ENCODE measurements at regions not wholly inside any gene's neighbourhood (a gene's known extent, or its start where the extent isn't known, plus 50 kb on each side); places are given as distances from the start of the nearest gene placed in this dataset.

DNA sequence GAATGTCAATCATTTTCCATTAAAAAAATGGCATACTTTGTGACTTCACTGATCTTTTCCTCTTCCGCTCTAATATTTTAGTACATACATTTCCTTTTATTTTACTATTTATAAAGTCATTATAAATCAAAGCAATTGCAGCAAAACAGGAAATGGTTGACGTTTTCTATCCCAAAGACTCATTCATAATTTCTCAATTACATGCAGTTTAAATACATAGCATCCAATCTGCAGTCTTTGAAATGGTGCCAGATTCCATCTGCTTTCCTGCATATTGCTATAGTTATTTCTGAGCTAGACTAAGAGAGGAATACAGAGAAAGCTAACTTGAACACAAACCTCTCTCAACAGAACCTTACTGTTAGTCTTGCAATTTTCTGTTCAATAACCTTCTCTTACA is 179.8 kb downstream of the ZPLD1 start:
- DNase-seq (ENCODE audit: extremely low read depth, low read depth) = no peak
- no peak overlapping the region for H3K4me3 ChIP-seq (replicated peaks; ENCODE audit: low read depth, low read length)
- TF ChIP-seq, protein P1, sequence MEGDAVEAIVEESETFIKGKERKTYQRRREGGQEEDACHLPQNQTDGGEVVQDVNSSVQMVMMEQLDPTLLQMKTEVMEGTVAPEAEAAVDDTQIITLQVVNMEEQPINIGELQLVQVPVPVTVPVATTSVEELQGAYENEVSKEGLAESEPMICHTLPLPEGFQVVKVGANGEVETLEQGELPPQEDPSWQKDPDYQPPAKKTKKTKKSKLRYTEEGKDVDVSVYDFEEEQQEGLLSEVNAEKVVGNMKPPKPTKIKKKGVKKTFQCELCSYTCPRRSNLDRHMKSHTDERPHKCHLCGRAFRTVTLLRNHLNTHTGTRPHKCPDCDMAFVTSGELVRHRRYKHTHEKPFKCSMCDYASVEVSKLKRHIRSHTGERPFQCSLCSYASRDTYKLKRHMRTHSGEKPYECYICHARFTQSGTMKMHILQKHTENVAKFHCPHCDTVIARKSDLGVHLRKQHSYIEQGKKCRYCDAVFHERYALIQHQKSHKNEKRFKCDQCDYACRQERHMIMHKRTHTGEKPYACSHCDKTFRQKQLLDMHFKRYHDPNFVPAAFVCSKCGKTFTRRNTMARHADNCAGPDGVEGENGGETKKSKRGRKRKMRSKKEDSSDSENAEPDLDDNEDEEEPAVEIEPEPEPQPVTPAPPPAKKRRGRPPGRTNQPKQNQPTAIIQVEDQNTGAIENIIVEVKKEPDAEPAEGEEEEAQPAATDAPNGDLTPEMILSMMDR (IDR thresholded peaks at IDR 0.05; ENCODE audit: low read depth, low read length, missing control alignments) = no peak

DNA sequence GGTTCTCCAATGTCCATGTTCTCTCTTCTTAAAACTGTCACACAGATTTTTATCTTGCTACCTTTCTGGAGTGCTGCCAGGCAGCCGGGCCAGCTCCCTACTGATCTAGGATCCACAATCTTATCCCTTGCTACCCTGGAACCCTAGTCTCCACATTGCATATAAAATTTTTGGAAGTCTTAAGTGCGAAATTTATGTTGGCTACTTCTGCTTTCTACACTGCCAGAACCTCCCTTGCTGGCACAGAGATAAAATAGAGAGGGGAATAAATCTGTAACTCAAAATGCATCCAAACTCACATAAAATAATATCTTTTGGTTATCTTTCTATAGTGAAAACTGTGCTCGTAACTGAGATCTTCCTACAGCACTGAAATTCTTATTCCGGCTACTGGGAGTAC is 182.6 kb downstream of the ZPLD1 start:
- H3K4me3 ChIP-seq (replicated peaks; ENCODE audit: low read depth, low read length) = no peak overlapping the region
- DNase-seq (ENCODE audit: extremely low read depth, low read depth) = no peak
- TF ChIP-seq, protein P1 (IDR thresholded peaks at IDR 0.05; ENCODE audit: low read depth, low read length, missing control alignments) = no peak

DNA sequence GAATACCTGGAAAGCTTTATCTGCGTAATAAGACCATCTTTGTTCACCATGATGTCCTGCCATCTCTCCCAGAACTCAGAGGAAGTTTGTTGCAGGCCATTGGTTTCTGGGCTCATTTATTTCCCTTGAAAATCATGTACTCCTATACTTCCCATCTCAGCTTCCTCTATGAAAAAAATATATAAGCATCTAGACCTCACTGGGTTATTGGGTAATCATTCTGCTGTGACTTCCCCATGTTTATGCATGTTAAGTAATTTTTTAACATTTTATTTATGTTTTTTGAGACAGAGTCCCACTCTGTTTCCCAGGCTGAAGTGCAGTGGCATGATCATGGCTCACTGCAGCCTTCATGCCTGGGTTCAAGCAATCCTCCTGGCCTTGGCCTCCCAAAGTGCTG is 184.5 kb downstream of the ZPLD1 start:
- DNase-seq (ENCODE audit: extremely low read depth, low read depth) = no peak
- TF ChIP-seq, protein P1 (IDR thresholded peaks at IDR 0.05; ENCODE audit: low read depth, low read length, missing control alignments) = no peak
- H3K4me3 ChIP-seq (replicated peaks; ENCODE audit: low read depth, low read length) = no peak overlapping the region

DNA sequence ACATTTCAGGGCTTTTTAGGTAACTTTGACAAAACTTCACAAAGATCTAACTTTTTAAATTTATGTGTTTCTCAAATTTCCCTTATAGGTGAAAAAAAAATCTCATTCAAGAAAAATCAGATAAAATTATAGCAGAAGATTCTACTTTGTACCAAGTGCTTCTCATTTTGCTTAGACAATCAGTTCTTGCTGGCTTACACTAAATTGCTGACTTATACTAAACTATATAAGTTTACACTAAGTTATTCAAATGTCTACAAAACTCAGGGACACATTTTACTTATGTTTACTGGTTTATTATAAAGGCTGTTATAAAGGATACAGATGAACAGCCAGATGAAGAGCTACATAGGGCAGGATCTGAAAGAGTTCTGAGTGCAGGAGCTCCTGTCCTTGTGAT is 195.1 kb downstream of the ZPLD1 start:
- DNase-seq (ENCODE audit: extremely low read depth, low read depth) = no peak
- TF ChIP-seq, protein P1 (IDR thresholded peaks at IDR 0.05; ENCODE audit: low read depth, low read length, missing control alignments) = no peak
- no peak overlapping the region for H3K4me3 ChIP-seq (replicated peaks; ENCODE audit: low read depth, low read length)

DNA sequence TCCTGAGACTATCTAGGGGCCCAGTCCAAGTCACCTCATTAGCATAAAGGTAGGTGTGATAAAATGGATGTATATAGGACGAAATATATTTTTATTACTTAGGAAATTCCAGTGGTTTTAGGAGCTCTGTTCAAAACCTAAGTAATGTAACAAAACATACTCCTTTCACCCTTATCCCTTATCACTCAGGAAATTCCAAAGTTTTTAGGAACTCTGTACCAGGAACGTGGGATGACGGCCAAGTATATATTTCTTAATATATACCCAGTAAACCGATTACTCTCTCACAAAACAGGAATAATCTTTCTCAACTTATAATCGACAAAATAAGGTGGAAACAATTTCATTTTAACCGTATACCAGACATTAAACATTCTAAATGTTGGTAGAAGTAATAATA is 195.7 kb downstream of the ZPLD1 start:
- TF ChIP-seq, protein P1 (IDR thresholded peaks at IDR 0.05; ENCODE audit: low read depth, low read length, missing control alignments) = no peak
- DNase-seq (ENCODE audit: extremely low read depth, low read depth) = no peak
- H3K4me3 ChIP-seq (replicated peaks; ENCODE audit: low read depth, low read length) = no peak overlapping the region

DNA sequence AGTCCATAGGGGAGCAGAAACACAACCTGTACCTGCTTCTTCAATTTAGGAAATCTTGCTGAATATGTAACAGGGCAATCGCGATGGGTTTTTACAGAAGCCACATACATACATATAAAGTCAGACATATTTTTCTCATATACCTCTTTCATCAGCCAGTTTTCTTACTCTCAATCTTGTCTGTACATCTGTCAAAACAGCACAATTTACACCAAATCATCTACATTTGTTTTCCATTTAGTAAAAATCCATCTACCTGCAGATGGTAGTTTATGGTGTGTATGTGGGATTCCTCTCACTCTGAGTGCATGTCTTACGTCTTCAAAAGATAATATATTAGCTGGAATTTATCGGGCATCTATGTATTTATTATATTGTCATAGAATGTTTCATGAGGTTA is 208.7 kb downstream of the ZPLD1 start:
- TF ChIP-seq, protein P1 (IDR thresholded peaks at IDR 0.05; ENCODE audit: low read depth, low read length, missing control alignments) = no peak
- no peak for DNase-seq (ENCODE audit: extremely low read depth, low read depth)
- no peak overlapping the region for H3K4me3 ChIP-seq (replicated peaks; ENCODE audit: low read depth, low read length)

DNA sequence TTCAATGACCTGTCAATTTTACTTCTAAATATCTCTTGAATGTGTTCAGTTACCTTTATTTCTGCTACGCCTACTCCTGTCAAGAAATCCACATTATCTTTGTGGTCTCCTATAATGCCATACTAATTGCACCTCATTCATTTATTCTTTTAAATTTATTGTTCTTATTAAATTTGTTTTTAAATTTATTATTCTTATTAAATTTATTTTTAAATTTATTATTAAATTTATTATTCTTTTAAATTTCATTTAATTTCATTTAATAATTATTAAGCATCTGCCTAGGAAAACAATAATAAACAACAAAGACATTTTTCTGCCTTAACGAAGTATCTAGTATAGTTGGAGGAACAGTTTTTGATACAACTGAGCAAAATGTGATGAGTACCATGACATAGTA is 211.7 kb downstream of the ZPLD1 start:
- TF ChIP-seq, protein P1 (IDR thresholded peaks at IDR 0.05; ENCODE audit: low read depth, low read length, missing control alignments) = no peak
- no peak for DNase-seq (ENCODE audit: extremely low read depth, low read depth)
- H3K4me3 ChIP-seq (replicated peaks; ENCODE audit: low read depth, low read length) = no peak overlapping the region

All from HFF-Myc (cell line).